ENCODE measurements at regions not wholly inside any gene's neighbourhood (a gene's known extent, or its start where the extent isn't known, plus 50 kb on each side); places are given as distances from the start of the nearest gene placed in this dataset.

DNA sequence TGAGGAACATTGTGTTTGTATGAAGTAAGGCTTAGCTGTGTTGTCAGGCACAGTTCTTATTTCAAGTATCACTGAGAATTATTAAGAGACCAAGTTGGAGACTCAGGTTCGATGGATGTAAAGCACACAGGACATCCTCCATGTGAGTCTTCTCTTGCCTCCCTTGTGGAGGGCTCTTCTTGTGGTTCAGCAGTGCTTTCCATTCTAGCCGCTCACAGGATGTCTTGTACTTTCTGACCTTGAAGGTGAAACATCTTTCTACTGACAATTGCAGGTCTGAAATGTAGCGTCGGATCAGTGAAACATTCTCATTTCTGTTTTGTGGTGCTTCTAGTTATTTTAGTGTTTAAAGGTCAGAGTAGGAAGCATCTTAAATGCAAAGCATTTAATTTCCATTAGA, 154.6 kb downstream of the HIPK3 start:
- ChIA-PET POLR2A (no interaction called here), CTCF (interaction anchor here (0.8 kb wide), 1 partner anchor 22 kb away, joined by 3 read pairs; no protein-coding TSS in a partner anchor)
- Mint-ChIP-seq H3K4me3 (ENCODE audit: unreplicated experiment) (no peak overlapping the region), H3K27ac (ENCODE audit: low read depth, unreplicated experiment) (no peak overlapping the region), H3K36me3 (ENCODE audit: insufficient read depth, unreplicated experiment) (no peaks in the 10 kb centered on the region), H3K9me3 (ENCODE audit: unreplicated experiment) (no peaks in the 10 kb centered on the region), H3K27me3 (ENCODE audit: insufficient read depth, unreplicated experiment) (peaks cover 40% of the 10 kb centered on the region), H3K4me1 (ENCODE audit: insufficient read depth, unreplicated experiment) (no peaks in the 10 kb centered on the region)
- no peak for DNase-seq (ENCODE audit: unreplicated experiment)
- intact Hi-C loops (cut with micrococcal nuclease): no loop called here
- TF ChIP-seq, protein P1, sequence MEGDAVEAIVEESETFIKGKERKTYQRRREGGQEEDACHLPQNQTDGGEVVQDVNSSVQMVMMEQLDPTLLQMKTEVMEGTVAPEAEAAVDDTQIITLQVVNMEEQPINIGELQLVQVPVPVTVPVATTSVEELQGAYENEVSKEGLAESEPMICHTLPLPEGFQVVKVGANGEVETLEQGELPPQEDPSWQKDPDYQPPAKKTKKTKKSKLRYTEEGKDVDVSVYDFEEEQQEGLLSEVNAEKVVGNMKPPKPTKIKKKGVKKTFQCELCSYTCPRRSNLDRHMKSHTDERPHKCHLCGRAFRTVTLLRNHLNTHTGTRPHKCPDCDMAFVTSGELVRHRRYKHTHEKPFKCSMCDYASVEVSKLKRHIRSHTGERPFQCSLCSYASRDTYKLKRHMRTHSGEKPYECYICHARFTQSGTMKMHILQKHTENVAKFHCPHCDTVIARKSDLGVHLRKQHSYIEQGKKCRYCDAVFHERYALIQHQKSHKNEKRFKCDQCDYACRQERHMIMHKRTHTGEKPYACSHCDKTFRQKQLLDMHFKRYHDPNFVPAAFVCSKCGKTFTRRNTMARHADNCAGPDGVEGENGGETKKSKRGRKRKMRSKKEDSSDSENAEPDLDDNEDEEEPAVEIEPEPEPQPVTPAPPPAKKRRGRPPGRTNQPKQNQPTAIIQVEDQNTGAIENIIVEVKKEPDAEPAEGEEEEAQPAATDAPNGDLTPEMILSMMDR (IDR thresholded peaks at IDR 0.05; ENCODE audit: unreplicated experiment): no peak
- BruUV-seq (replicated peaks): no TSS peak

DNA sequence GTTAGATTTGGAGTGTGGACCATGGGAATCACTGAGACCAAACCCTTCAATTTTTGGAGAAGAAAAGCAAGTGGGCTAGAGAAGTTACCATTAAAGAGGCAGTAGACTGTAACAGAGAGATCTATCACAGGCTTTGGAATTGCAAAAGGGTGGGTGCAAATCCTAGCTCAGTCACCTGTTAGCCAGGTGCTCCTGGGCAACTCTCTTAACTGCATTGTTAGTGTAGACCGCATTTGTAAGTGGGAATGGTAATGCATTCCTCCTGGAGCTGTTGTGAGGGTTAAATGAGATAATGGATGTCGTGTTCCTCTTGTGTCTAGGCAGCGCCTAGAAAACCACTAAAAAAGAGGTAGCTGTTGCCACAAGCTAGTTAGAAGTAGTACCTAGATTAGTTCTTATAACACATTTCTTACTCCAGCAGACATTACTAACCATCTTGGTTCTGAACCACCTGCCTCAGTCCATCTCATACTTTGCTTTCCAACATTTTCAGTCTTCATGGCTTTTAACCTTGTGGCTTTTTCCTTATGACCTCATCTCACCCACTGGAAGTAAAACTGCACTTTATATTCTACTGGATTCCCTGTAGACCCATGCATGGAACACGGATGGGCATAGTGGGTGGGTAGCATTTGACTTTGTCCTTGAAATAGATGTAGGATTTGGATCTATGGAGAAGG, 153.0 kb downstream of the HIPK3 start:
- ChIA-PET POLR2A (no interaction called here), CTCF (no interaction called here)
- Mint-ChIP-seq H3K36me3 (ENCODE audit: insufficient read depth, unreplicated experiment) (no peaks in the 10 kb centered on the region), H3K9me3 (ENCODE audit: unreplicated experiment) (no peaks in the 10 kb centered on the region), H3K27ac (ENCODE audit: low read depth, unreplicated experiment) (no peak overlapping the region), H3K4me3 (ENCODE audit: unreplicated experiment) (no peak overlapping the region), H3K27me3 (ENCODE audit: insufficient read depth, unreplicated experiment) (peaks cover 40% of the 10 kb centered on the region), H3K4me1 (ENCODE audit: insufficient read depth, unreplicated experiment) (no peaks in the 10 kb centered on the region)
- no TSS peak for BruUV-seq (replicated peaks)
- intact Hi-C loops (cut with micrococcal nuclease): no loop called here
- TF ChIP-seq, protein P1 (IDR thresholded peaks at IDR 0.05; ENCODE audit: unreplicated experiment): no peak
- no peak for DNase-seq (ENCODE audit: unreplicated experiment)
